Fibroblast of gingiva (primary cell): ENCODE measurements at regions not wholly inside any gene's neighbourhood (a gene's known extent, or its start where the extent isn't known, plus 50 kb on each side); places are given as distances from the start of the nearest gene placed in this dataset.
A peak's percentile ranks its signal among the peaks of the same experiment; 100 is the strongest.

Experiments
- DNase-seq: peaks from one replicate; pipeline ENCODE4 v3.0.0-alpha.2; 2011; ENCODE audit warnings: low read depth

DNA sequence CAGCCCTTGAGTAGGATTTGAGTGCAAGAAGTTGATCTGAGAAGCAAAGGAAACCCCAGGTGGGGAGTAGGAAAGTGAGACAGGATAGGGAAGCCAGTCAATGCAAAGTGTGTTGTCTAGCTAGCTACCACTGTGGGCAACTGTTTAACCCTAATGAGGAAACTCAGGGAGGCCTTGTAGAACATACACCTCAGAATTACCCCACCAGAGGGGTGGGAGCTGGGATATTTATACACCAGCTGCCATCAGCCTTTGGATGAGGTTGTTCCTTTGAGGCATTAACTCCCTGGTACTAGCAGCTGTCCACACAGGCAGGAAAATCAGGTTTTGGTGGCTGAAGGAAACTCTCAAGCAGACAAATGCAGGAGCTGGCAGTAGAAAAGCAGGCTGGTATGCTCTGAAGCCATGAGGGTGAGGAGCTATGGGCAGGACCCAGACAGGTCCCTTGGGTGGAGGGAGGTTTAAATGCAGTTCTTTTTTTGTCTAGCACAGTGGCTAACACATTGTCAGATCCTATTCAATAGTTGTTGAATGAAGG is 60.1 kb upstream of the ARID5B start:
- DNase-seq, result no peak

DNA sequence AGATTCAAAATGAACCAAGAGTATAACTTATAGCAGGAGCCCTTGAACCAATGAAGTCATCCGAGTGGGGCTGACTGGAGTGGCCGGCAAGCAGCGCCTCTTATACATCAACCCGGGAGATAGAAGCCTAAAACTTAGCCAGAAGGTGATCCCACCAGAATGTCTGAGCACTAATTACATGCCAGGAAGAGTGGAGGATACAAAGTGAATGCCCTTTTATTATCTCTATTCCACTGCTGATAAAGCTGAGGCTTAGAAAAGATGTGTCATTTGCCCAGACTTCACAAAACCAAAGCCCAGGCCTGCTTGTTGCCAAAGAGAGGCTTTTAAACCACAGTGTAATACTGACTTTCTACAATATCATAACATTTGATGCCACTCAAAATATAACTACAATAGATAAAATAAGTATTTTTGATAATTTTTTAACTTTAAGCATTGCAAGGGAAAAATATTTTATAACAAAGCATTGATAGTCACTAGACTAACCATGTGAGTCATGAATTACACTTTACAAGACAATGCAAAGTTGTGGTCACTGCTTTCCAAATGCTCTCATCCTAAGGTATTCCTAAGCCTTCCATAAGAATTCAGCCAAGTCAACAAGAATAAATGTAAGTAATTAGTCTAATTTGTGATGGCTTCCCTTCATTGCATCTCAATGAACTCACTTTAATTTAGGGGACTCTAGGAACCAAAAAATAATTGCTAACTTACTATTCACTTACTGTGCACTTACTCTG is 58.6 kb upstream of the ARID5B start:
- peak; percentile 12 for DNase-seq

DNA sequence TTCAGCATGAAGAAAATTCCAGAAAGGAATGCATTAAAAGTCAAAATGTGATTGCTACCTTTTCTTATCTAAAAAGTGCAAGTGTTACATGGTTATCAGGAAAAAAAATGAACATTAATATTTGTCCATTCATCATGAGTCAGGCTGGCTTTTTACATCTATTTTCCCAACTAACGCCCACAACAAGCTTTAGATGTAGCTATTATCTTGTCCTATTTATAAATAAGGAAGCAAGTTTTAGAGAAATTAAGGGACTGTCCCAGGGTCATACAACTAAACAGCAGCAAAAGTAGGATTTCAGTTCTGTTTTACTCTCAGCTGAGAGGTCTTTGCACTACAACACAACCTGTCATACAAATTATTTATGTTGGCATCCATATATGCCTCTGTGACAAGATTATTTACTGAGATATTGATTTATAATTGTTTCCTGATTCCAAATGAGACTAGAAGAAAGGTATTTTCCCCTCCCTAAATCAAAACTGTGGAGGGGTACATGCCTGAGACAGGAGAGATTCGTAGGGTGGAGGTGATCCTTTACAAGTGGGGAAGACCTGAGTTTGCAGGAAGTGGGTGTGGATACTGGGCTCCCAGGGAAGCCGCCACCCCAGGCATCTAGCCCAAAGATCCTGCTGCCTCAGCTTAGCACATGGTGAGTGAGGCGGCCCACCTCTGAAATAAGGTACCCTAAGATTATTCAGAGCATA is 57.2 kb upstream of the ARID5B start:
- DNase-seq, result no peak

DNA sequence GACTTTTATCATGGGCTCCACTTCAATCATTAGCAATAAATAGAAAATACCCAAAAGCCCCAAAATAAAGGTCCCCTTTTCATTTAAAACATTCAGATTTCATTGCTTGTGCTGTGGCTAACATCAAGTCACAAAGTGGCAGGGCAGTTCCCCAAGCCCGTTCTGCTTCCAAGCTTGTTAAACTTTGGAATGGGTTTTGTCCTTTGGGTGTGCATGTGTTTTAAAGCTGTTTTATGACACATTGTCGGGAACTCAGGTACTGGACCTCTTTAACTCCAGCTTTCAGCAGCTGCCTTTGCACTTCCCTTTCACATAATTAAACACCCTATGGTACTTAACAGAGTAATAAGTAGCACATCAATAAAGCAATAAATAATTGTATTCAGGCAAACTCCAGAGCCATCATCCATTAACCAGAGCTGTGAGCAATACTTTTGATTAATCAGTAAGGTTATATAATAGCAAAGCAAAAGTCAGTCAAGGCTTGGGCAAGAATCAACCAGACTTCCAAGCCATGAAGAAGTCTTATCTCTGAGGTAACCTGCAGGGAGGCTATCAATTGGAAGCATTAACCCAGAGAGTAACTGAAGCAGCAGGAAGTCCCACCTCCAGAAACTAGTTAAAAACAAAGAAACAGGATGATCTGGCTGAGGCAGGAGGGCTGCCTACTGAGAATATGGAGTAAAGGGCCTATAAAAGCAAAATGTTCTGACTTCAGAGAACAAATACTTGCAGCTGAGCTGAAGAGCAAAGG is 56.1 kb upstream of the ARID5B start:
- DNase-seq, result no peak

DNA sequence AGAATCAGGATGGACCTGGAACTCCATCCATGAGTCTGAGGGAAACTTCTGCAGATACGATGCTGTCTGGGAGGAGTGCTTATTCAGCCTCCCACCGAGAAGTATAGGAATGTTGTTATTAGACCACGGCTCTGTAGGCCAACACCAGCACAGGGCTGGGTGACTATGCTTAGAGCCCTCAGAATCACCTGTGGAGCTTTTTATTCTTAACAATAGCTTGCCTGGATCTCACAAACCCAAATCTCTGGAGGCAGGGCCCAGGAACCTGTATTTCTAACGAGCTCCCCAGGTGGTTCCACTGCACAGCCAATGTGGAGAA is 55.6 kb upstream of the ARID5B start:
- DNase-seq, result no peak

DNA sequence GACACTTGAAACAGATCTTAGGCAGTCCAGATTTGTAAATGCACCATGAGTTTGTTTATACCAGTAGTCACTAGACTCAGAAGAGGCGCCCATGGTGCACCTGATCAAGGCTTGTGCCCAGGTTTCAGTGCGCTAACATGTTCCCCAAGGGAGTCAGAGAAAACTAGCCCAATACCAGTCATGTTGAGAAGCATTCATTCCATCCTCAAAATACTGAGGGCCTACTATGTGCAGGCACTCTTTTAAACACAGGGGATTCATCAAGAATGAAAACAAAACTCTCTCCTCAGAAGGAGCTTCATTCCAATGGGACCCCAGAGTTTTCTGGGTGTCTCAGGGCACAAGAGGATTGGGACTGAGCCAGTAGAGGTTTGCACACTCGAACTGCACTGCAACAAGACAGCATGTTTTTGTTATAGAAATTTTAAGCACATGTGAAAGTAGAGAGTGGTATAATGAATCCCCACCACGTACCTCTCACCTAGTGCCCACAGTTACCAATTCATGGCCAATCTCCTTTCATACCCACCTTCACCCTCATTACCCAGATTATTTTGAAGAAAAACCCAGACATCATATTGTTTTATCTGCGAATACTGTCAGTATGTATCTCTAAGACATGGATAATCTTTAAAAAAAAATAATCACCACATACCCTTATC is 55.0 kb upstream of the ARID5B start:
- no peak for DNase-seq

DNA sequence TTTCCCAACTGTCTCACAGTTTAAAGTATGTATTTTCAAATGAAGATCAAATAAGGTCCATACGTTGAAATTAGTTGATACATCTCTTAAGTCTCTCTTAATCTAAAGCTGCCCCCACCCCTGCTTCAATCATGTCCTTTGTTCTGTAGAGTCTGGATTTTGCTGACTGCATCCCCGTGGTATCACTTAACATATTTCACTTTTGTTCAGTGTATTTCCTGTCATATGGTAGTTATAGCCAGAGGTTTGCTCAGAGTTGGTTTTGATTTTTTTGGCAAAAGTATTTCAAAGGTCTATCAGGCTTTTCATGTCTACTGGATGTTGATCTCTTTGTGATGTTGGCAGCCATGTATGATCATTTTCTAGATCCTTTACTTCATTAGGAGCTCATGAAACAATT is 54.4 kb upstream of the ARID5B start:
- DNase-seq, result no peak

DNA sequence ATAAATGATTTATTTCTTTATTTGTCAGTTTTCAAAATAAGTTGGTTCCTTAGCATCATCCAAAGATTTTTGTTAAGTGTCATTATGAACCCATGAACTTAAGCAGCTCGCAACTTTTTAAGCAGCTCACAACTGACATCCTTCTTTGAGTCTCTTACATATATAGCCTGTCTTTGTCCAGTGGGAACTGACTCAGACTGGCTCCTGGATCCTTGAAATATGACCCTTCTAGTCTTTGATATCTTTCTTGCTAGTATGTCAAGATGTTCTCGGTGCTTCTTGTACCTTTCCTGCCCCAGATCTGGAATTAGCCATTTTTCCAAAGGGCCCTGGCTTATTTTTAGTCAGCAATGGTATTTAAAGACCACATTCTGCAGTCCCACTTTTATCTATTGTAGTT is 53.9 kb upstream of the ARID5B start:
- DNase-seq, result no peak

DNA sequence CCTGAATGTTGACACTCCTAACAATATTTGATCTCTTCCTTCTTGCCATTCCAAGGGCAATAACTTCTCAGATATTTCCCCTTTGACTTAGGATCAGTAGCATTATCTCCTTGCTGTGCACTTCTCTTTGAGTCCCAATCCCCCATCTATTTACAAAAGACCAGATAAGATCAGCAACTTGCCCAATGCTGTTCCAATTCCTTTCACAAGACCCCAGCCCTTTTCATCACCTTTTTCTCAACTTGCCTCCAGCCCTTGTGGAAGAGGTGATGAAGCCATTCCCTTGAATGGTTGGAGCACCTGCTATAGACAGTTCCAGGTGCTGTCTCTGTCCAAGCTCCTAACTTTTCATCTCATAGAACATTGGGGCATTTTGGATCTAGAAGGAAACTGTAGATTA is 51.1 kb upstream of the ARID5B start:
- DNase-seq, result no peak
